ENCODE measurements at regions not wholly inside any gene's neighbourhood (a gene's known extent, or its start where the extent isn't known, plus 50 kb on each side); places are given as distances from the start of the nearest gene placed in this dataset.
A peak's percentile ranks its signal among the peaks of the same experiment; 100 is the strongest.

- H3K4me1 ChIP-seq: no peaks in the 10 kb centered on the region
- no peaks in the 10 kb centered on the region for H3K36me3 ChIP-seq
- no peaks in the 10 kb centered on the region for H3K27me3 ChIP-seq
- no peak overlapping the region for H3K4me3 ChIP-seq
- TF ChIP-seq CTCF (IDR thresholded peaks at IDR 0.05): no peak
- no peak for DNase-seq (ENCODE audit: low spot score in 2 of 2)
- intact Hi-C loops (cut with DNase I; ENCODE audit: low total_unique reads): no loop called here
- peaks cover 0 to 5% of the 10 kb centered on the region in 2 donors for H3K9me3 ChIP-seq
- peak overlapping the region in 1 of 2 donors; percentile 22 for H3K27ac ChIP-seq
Measured at GRCh38 chr10:117443686-117444041, 68.4 kb upstream of the PDZD8 start.

GRCh38 chr10:117442944-117443685 lies 67.9 kb upstream of the PDZD8 start:
- Histone ChIP-seq H3K27ac (peak overlapping the region in 1 of 2 donors; percentile 22), H3K27me3 (no peaks in the 10 kb centered on the region), H3K4me1 (no peaks in the 10 kb centered on the region), H3K36me3 (no peaks in the 10 kb centered on the region), H3K4me3 (peak overlapping the region in 1 of 3 donors; percentile 45), H3K9me3 (peaks cover 0 to 5% of the 10 kb centered on the region in 2 donors)
- TF ChIP-seq POLR2AphosphoS5 (IDR thresholded peaks at IDR 0.05) (peak in 2 of 3 donors; percentile 60 to 95), POLR2A (IDR thresholded peaks at IDR 0.05) (no peak), CTCF (IDR thresholded peaks at IDR 0.05) (peak; percentile 55 to 82 (median 65))
- intact Hi-C loops (cut with DNase I; ENCODE audit: low total_unique reads): no loop called here
- DNase-seq (ENCODE audit: low spot score in 2 of 2): peak; percentile 39 to 80

- no peak for DNase-seq (ENCODE audit: low spot score in 2 of 2)
- no peak overlapping the region for H3K4me3 ChIP-seq
- H3K27me3 ChIP-seq: no peaks in the 10 kb centered on the region
- no peak for TF ChIP-seq CTCF (IDR thresholded peaks at IDR 0.05)
- no peak for TF ChIP-seq POLR2A (IDR thresholded peaks at IDR 0.05)
- TF ChIP-seq POLR2AphosphoS5 (IDR thresholded peaks at IDR 0.05): no peak
- H3K27ac ChIP-seq: peak overlapping the region in 1 of 2 donors; percentile 4
- H3K9me3 ChIP-seq: peaks cover 0 to 5% of the 10 kb centered on the region in 2 donors
- H3K36me3 ChIP-seq: no peaks in the 10 kb centered on the region
- H3K4me1 ChIP-seq: no peaks in the 10 kb centered on the region
- intact Hi-C loops (cut with DNase I; ENCODE audit: low total_unique reads): no loop called here
Measured at GRCh38 chr10:117442521-117442920, 67.3 kb upstream of the PDZD8 start.

- intact Hi-C loops (cut with DNase I; ENCODE audit: low total_unique reads): no loop called here
- Histone ChIP-seq H3K9me3 (peaks cover 0 to 5% of the 10 kb centered on the region in 2 donors), H3K27me3 (no peaks in the 10 kb centered on the region), H3K36me3 (no peaks in the 10 kb centered on the region), H3K4me1 (no peaks in the 10 kb centered on the region), H3K27ac (no peak overlapping the region), H3K4me3 (no peak overlapping the region)
- no peak for DNase-seq (ENCODE audit: low spot score in 2 of 2)
- TF ChIP-seq POLR2A (IDR thresholded peaks at IDR 0.05) (no peak), POLR2AphosphoS5 (IDR thresholded peaks at IDR 0.05) (no peak), CTCF (IDR thresholded peaks at IDR 0.05) (no peak)
Measured at GRCh38 chr10:117441812-117442443, 66.7 kb upstream of the PDZD8 start.

- intact Hi-C loops (cut with DNase I; ENCODE audit: low total_unique reads): no loop called here
- H3K36me3 ChIP-seq: no peaks in the 10 kb centered on the region
- H3K4me1 ChIP-seq: no peaks in the 10 kb centered on the region
- no peak overlapping the region for H3K4me3 ChIP-seq
- no peak overlapping the region for H3K27ac ChIP-seq
- peaks cover 0 to 5% of the 10 kb centered on the region in 2 donors for H3K9me3 ChIP-seq
- TF ChIP-seq CTCF (IDR thresholded peaks at IDR 0.05) (no peak), POLR2A (IDR thresholded peaks at IDR 0.05) (no peak), POLR2AphosphoS5 (IDR thresholded peaks at IDR 0.05) (no peak)
- H3K27me3 ChIP-seq: no peaks in the 10 kb centered on the region
- DNase-seq (ENCODE audit: low spot score in 2 of 2): no peak
Measured at GRCh38 chr10:117441361-117441760, 66.1 kb upstream of the PDZD8 start.
